ENCODE measurements at regions not wholly inside any gene's neighbourhood (a gene's known extent, or its start where the extent isn't known, plus 50 kb on each side); places are given as distances from the start of the nearest gene placed in this dataset.
"Not testable (repeated sequence)": the region's sequence is repeated elsewhere in the genome, so short reads cannot be mapped to it uniquely, and the experiment has no call there.

GRCh38 chr1:195745189-195746010, 862.8 kb downstream of the KCNT2 start:
- DNase-seq (ENCODE audit: low spot score) = no peak

- DNase-seq (ENCODE audit: low spot score) = no peak
Observed at GRCh38 chr1:195744256-195744655, 864.0 kb downstream of the KCNT2 start.

- DNase-seq (ENCODE audit: low spot score) = no peak
Observed at GRCh38 chr1:195740862-195741261, 867.4 kb downstream of the KCNT2 start.

GRCh38 chr1:195738966-195739650, 869.1 kb downstream of the KCNT2 start:
- no peak for DNase-seq (ENCODE audit: low spot score)

- no peak for DNase-seq (ENCODE audit: low spot score)
Observed at GRCh38 chr1:195735140-195735539, 873.1 kb downstream of the KCNT2 start.

GRCh38 chr1:195733826-195734225, 874.4 kb downstream of the KCNT2 start:
- DNase-seq (ENCODE audit: low spot score) = no peak

- no peak for DNase-seq (ENCODE audit: low spot score)
Observed at GRCh38 chr1:195733408-195733807, 874.8 kb downstream of the KCNT2 start.

- DNase-seq (ENCODE audit: low spot score) = no peak
Observed at GRCh38 chr1:195731385-195731784, 876.9 kb downstream of the KCNT2 start.

- no peak for DNase-seq (ENCODE audit: low spot score)
Observed at GRCh38 chr1:195723796-195724194, 884.4 kb downstream of the KCNT2 start.

- DNase-seq (ENCODE audit: low spot score) = not testable (repeated sequence)
Observed at GRCh38 chr1:195722852-195723795, 885.1 kb downstream of the KCNT2 start.

GRCh38 chr1:195722146-195722545, 886.1 kb downstream of the KCNT2 start:
- not testable (repeated sequence) for DNase-seq (ENCODE audit: low spot score)

GRCh38 chr1:195721210-195721971, 886.8 kb downstream of the KCNT2 start:
- DNase-seq (ENCODE audit: low spot score) = no peak

- no peak for DNase-seq (ENCODE audit: low spot score)
Observed at GRCh38 chr1:195717651-195718050, 890.6 kb downstream of the KCNT2 start.

- DNase-seq (ENCODE audit: low spot score) = no peak
Observed at GRCh38 chr1:195715652-195716051, 892.6 kb downstream of the KCNT2 start.

GRCh38 chr1:195714248-195714647, 894.0 kb downstream of the KCNT2 start:
- no peak for DNase-seq (ENCODE audit: low spot score)

GRCh38 chr1:195709821-195710220, 898.4 kb downstream of the KCNT2 start:
- DNase-seq (ENCODE audit: low spot score) = no peak

GRCh38 chr1:195704028-195704427, 904.2 kb downstream of the KCNT2 start:
- no peak for DNase-seq (ENCODE audit: low spot score)

GRCh38 chr1:195701149-195701548, 907.1 kb downstream of the KCNT2 start:
- DNase-seq (ENCODE audit: low spot score) = no peak

- DNase-seq (ENCODE audit: low spot score) = no peak
Observed at GRCh38 chr1:195697130-195697529, 911.1 kb downstream of the KCNT2 start.

GRCh38 chr1:195686764-195687163, 921.5 kb downstream of the KCNT2 start:
- no peak for DNase-seq (ENCODE audit: low spot score)

- no peak for DNase-seq (ENCODE audit: low spot score)
Observed at GRCh38 chr1:195664628-195665027, 943.6 kb downstream of the KCNT2 start.
